Astrocyte (in vitro differentiated cells and primary cell): ENCODE measurements at regions not wholly inside any gene's neighbourhood (a gene's known extent, or its start where the extent isn't known, plus 50 kb on each side); places are given as distances from the start of the nearest gene placed in this dataset.

Experiments used
- CTCF ChIP-seq: IDR thresholded peaks from 2 replicates; pipeline ENCODE4 v1.5.1; 2011; ENCODE audit warnings: low read depth, mild to moderate bottlenecking, inconsistent platforms, low read length, moderate library complexity; ENCODE audit not compliant: insufficient read depth
- EZH2 ChIP-seq: IDR thresholded peaks from 2 replicates; pipeline ENCODE4 v1.6.1; 2012; ENCODE audit warnings: mild to moderate bottlenecking, low read length, inconsistent platforms; ENCODE audit not compliant: insufficient read depth

- TF ChIP-seq CTCF (no peak), EZH2 (no peak)
Measured at GRCh38 chr18:57915865-57916582, 112.9 kb upstream of the ATP8B1 start.
